ENCODE measurements at regions not wholly inside any gene's neighbourhood (a gene's known extent, or its start where the extent isn't known, plus 50 kb on each side); places are given as distances from the start of the nearest gene placed in this dataset.

GRCh38 chr9:32334112-32334511 lies 50.3 kb upstream of the ACO1 start:
- CTCF ChIA-PET, result no interaction called here
- POLR2A ChIA-PET, result no interaction called here
- TF ChIP-seq, protein P1, sequence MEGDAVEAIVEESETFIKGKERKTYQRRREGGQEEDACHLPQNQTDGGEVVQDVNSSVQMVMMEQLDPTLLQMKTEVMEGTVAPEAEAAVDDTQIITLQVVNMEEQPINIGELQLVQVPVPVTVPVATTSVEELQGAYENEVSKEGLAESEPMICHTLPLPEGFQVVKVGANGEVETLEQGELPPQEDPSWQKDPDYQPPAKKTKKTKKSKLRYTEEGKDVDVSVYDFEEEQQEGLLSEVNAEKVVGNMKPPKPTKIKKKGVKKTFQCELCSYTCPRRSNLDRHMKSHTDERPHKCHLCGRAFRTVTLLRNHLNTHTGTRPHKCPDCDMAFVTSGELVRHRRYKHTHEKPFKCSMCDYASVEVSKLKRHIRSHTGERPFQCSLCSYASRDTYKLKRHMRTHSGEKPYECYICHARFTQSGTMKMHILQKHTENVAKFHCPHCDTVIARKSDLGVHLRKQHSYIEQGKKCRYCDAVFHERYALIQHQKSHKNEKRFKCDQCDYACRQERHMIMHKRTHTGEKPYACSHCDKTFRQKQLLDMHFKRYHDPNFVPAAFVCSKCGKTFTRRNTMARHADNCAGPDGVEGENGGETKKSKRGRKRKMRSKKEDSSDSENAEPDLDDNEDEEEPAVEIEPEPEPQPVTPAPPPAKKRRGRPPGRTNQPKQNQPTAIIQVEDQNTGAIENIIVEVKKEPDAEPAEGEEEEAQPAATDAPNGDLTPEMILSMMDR (IDR thresholded peaks at IDR 0.05; ENCODE audit: control extremely low read depth, extremely low read depth, low read depth, missing control alignments), result no peak
- DNase-seq (ENCODE audit: extremely low spot score), result no peak

Measured in GM10248 (cell line).